ENCODE measurements at regions not wholly inside any gene's neighbourhood (a gene's known extent, or its start where the extent isn't known, plus 50 kb on each side); places are given as distances from the start of the nearest gene placed in this dataset.

- intact Hi-C loops (cut with DNase I), result no loop called here
- no peak for DNase-seq (ENCODE audit: extremely low spot score)
- Histone ChIP-seq H3K27ac (replicated peaks in 1 of 4) (no peak overlapping the region), H3K4me1 (no peaks in the 10 kb centered on the region), H3K4me3 (no peak overlapping the region), H3K36me3 (no peaks in the 10 kb centered on the region), H3K27me3 (no peaks in the 10 kb centered on the region), H3K9me3 (no peaks in the 10 kb centered on the region)
- TF ChIP-seq CTCF (IDR thresholded peaks at IDR 0.05), result no peak
- TF ChIP-seq EP300 (IDR thresholded peaks at IDR 0.05), result no peak
- TF ChIP-seq POLR2AphosphoS5 (IDR thresholded peaks at IDR 0.05), result no peak
- 66% methylated on average over 6 of the region's 6 CpGs for WGBS
Observed at GRCh38 chr13:70370924-70371323, 262.7 kb upstream of the KLHL1 start.

GRCh38 chr13:70366720-70367119 lies 258.5 kb upstream of the KLHL1 start:
- WGBS, result 89% methylated on average over 4 of the region's 4 CpGs
- TF ChIP-seq POLR2AphosphoS5 (IDR thresholded peaks at IDR 0.05), result no peak
- TF ChIP-seq CTCF (IDR thresholded peaks at IDR 0.05), result no peak
- no peak for TF ChIP-seq EP300 (IDR thresholded peaks at IDR 0.05)
- TF ChIP-seq POLR2A (IDR thresholded peaks at IDR 0.05; ENCODE audit: low read depth), result no peak
- Histone ChIP-seq H3K36me3 (no peaks in the 10 kb centered on the region), H3K4me3 (no peak overlapping the region), H3K27ac (replicated peaks in 1 of 4) (no peak overlapping the region), H3K27me3 (no peaks in the 10 kb centered on the region), H3K9me3 (no peaks in the 10 kb centered on the region), H3K4me1 (no peaks in the 10 kb centered on the region)
- no peak for DNase-seq (ENCODE audit: extremely low spot score)
- intact Hi-C loops (cut with DNase I), result no loop called here

- no peak overlapping the region for H3K4me3 ChIP-seq
- no peaks in the 10 kb centered on the region for H3K9me3 ChIP-seq
- DNase-seq (ENCODE audit: extremely low spot score), result no peak
- no peak for TF ChIP-seq EP300 (IDR thresholded peaks at IDR 0.05)
- TF ChIP-seq POLR2A (IDR thresholded peaks at IDR 0.05; ENCODE audit: low read depth), result no peak
- no peak for TF ChIP-seq CTCF (IDR thresholded peaks at IDR 0.05)
- no peak for TF ChIP-seq POLR2AphosphoS5 (IDR thresholded peaks at IDR 0.05)
- H3K27me3 ChIP-seq, result no peaks in the 10 kb centered on the region
- H3K36me3 ChIP-seq, result no peaks in the 10 kb centered on the region
- no peak overlapping the region for H3K27ac ChIP-seq (replicated peaks in 1 of 4)
- H3K4me1 ChIP-seq, result no peaks in the 10 kb centered on the region
- WGBS, result 64% methylated on average over 2 of the region's 2 CpGs
- intact Hi-C loops (cut with DNase I), result no loop called here
Observed at GRCh38 chr13:70363991-70364390, 255.7 kb upstream of the KLHL1 start.

GRCh38 chr13:70362820-70363570 lies 254.7 kb upstream of the KLHL1 start:
- no peak for TF ChIP-seq POLR2AphosphoS5 (IDR thresholded peaks at IDR 0.05)
- no peak for TF ChIP-seq EP300 (IDR thresholded peaks at IDR 0.05)
- no peak for TF ChIP-seq POLR2A (IDR thresholded peaks at IDR 0.05; ENCODE audit: low read depth)
- no peak for TF ChIP-seq CTCF (IDR thresholded peaks at IDR 0.05)
- H3K4me1 ChIP-seq, result no peaks in the 10 kb centered on the region
- 66% methylated on average over 5 of the region's 5 CpGs for WGBS
- H3K36me3 ChIP-seq, result no peaks in the 10 kb centered on the region
- H3K4me3 ChIP-seq, result no peak overlapping the region
- no peak for DNase-seq (ENCODE audit: extremely low spot score)
- H3K27ac ChIP-seq (replicated peaks in 1 of 4), result no peak overlapping the region
- intact Hi-C loops (cut with DNase I), result no loop called here
- no peaks in the 10 kb centered on the region for H3K9me3 ChIP-seq
- H3K27me3 ChIP-seq, result no peaks in the 10 kb centered on the region

GRCh38 chr13:70357031-70357430 lies 248.8 kb upstream of the KLHL1 start:
- Histone ChIP-seq H3K27ac (replicated peaks in 1 of 4) (no peak overlapping the region), H3K9me3 (no peaks in the 10 kb centered on the region), H3K27me3 (no peaks in the 10 kb centered on the region), H3K36me3 (no peaks in the 10 kb centered on the region), H3K4me1 (no peaks in the 10 kb centered on the region), H3K4me3 (no peak overlapping the region)
- 78% methylated on average over 1 of the region's 1 CpG for WGBS
- TF ChIP-seq POLR2A (IDR thresholded peaks at IDR 0.05; ENCODE audit: low read depth), result no peak
- TF ChIP-seq EP300 (IDR thresholded peaks at IDR 0.05), result no peak
- TF ChIP-seq POLR2AphosphoS5 (IDR thresholded peaks at IDR 0.05), result no peak
- TF ChIP-seq CTCF (IDR thresholded peaks at IDR 0.05), result no peak
- intact Hi-C loops (cut with DNase I), result no loop called here
- DNase-seq (ENCODE audit: extremely low spot score), result no peak

Measured in esophagus muscularis mucosa (tissue), 4 donors.